Lower lobe of right lung (tissue), 2 donors: ENCODE measurements at regions not wholly inside any gene's neighbourhood (a gene's known extent, or its start where the extent isn't known, plus 50 kb on each side); places are given as distances from the start of the nearest gene placed in this dataset.
A peak's percentile ranks its signal among the peaks of the same experiment; 100 is the strongest.

Experiments
- ATAC-seq, 2 donors: fragments of 200-7000 bp; cut with Tn5 transposase; one replicate each; pipeline ENCODE4 v1.9.1; 2020 to 2022; ENCODE audit warnings: mild to moderate bottlenecking in 2 of 2, moderate library complexity in 2 of 2
- DNase-seq: peaks from one replicate; pipeline ENCODE4 v3.0.0-alpha.2; 2020
- H3K27ac ChIP-seq: fragments of 200-600 bp; one replicate; pipeline ENCODE4 v1.8.0; 2022
- H3K27me3 ChIP-seq: fragments of 200-600 bp; one replicate; pipeline ENCODE4 v1.8.0; 2022; ENCODE audit warnings: low read depth
- H3K36me3 ChIP-seq: fragments of 200-600 bp; one replicate; pipeline ENCODE4 v1.8.0; 2022; ENCODE audit warnings: mild to moderate bottlenecking
- H3K4me1 ChIP-seq: fragments of 200-600 bp; one replicate; pipeline ENCODE4 v1.8.0; 2022
- H3K4me3 ChIP-seq: fragments of 200-600 bp; one replicate; pipeline ENCODE4 v1.8.0; 2022; ENCODE audit warnings: mild to moderate bottlenecking
- H3K9me3 ChIP-seq: fragments of 200-600 bp; one replicate; pipeline ENCODE4 v1.8.0; 2022
- intact Hi-C: fragments of 100-400 bp; cut with DNase I; formaldehyde crosslinking; loops from one replicate; pipeline ENCODE4 v1.11.0; 2022
- TF ChIP-seq, protein P1 (sequence below): fragments of 200-600 bp; IDR thresholded peaks from one replicate; pipeline ENCODE4 v1.8.0; 2022; ENCODE audit warnings: antibody characterized with exemption, mild to moderate bottlenecking
- donor health status: DM: no; HTN: yes; CAD: no; lungs with severe emphysema.

GRCh38 chr5:131064669-131065371, 100.2 kb downstream of the HINT1 start:
- Histone ChIP-seq H3K27ac (no peak overlapping the region), H3K27me3 (no peaks in the 10 kb centered on the region), H3K36me3 (no peaks in the 10 kb centered on the region), H3K9me3 (peaks cover 13% of the 10 kb centered on the region), H3K4me3 (no peak overlapping the region), H3K4me1 (no peaks in the 10 kb centered on the region)
- DNase-seq (no peak), ATAC-seq (no peak)
- intact Hi-C loops = no loop called here
- TF ChIP-seq, protein P1, sequence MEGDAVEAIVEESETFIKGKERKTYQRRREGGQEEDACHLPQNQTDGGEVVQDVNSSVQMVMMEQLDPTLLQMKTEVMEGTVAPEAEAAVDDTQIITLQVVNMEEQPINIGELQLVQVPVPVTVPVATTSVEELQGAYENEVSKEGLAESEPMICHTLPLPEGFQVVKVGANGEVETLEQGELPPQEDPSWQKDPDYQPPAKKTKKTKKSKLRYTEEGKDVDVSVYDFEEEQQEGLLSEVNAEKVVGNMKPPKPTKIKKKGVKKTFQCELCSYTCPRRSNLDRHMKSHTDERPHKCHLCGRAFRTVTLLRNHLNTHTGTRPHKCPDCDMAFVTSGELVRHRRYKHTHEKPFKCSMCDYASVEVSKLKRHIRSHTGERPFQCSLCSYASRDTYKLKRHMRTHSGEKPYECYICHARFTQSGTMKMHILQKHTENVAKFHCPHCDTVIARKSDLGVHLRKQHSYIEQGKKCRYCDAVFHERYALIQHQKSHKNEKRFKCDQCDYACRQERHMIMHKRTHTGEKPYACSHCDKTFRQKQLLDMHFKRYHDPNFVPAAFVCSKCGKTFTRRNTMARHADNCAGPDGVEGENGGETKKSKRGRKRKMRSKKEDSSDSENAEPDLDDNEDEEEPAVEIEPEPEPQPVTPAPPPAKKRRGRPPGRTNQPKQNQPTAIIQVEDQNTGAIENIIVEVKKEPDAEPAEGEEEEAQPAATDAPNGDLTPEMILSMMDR = no peak

GRCh38 chr5:131042021-131042789, 122.9 kb downstream of the HINT1 start:
- ATAC-seq = no peak
- DNase-seq = no peak
- H3K4me3 ChIP-seq = no peak overlapping the region
- intact Hi-C loops = no loop called here
- H3K4me1 ChIP-seq = no peaks in the 10 kb centered on the region
- no peaks in the 10 kb centered on the region for H3K36me3 ChIP-seq
- no peaks in the 10 kb centered on the region for H3K27me3 ChIP-seq
- TF ChIP-seq, protein P1 = no peak
- peaks cover 6% of the 10 kb centered on the region for H3K9me3 ChIP-seq
- no peak overlapping the region for H3K27ac ChIP-seq

DNA sequence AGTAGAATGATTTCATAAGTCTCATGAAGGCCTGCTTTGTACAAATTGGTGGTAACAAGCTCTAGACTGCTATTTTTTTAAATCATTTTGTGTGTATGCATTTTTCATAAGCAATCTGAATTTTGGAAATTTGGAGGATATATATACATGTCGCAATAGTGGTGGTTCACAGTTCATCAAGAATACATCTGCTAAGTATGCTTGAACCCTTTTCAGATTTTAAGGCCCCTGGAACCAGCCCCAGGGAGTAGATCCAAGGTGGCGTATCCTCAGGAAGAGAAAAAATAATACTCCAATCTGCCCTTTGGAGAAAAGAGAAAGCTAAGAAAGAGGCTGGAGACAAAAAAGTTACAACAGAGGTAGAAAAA, 141.6 kb downstream of the HINT1 start:
- no peak overlapping the region for H3K27ac ChIP-seq
- no peaks in the 10 kb centered on the region for H3K4me1 ChIP-seq
- ATAC-seq (no peak), DNase-seq (no peak)
- H3K27me3 ChIP-seq = no peaks in the 10 kb centered on the region
- TF ChIP-seq, protein P1 = no peak
- no peaks in the 10 kb centered on the region for H3K36me3 ChIP-seq
- intact Hi-C loops = no loop called here
- H3K4me3 ChIP-seq = no peak overlapping the region
- no peaks in the 10 kb centered on the region for H3K9me3 ChIP-seq

DNA sequence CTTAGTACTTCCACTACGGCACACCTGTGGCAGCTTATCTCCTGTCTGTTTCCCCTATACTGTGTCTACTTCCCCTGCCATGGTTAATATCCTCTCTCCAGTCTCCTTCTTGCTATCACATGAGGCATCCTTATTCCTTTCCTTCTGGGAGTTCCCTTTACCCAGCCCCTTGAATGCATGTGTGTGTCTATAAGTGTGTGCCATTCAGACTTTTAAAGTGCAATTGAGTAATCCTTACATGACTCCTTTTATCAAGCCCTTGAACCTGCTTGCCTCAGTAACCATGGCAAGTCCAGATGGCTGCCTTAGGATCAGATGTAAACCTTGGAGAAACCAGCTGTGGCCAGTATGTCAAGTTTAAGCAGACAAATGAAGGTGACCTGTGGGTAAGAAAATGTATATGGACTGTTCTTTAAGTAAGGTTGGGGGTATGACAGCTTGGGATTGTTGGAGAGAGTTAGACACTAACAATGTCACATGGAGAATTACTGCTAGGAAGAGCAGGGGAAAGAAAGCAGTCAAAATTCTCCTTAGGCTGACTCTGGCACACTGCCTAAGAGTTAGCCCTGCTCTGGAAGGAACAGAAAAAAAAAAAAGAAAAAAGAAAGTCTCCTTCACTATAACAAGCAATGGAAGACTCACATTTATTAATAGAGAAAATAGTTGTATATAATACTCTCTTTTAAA, 142.1 kb downstream of the HINT1 start:
- no peak overlapping the region for H3K4me3 ChIP-seq
- no peaks in the 10 kb centered on the region for H3K36me3 ChIP-seq
- intact Hi-C loops = no loop called here
- H3K4me1 ChIP-seq = no peaks in the 10 kb centered on the region
- H3K27me3 ChIP-seq = no peaks in the 10 kb centered on the region
- TF ChIP-seq, protein P1 = no peak
- H3K27ac ChIP-seq = no peak overlapping the region
- no peak for DNase-seq
- H3K9me3 ChIP-seq = no peaks in the 10 kb centered on the region
- ATAC-seq = peak; percentile 49 to 67

DNA sequence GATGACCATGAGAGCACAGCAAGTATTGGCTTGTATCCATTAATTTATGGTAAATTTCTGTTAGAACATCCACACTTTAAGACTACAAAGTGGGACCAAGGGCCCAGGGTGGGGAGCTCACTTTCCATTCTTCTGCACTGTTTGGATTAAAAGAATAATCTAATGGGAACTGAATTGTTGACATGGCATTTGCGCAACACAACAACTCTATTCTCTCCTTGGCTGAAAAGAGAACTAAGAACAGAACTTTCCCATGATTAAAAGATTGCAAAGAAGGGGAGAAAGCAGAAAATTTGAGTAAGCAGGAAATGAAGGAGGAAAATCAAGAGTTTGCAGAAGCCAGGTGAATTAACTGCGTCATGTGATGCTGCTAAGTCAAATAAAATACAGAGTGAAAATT, 143.4 kb downstream of the HINT1 start:
- TF ChIP-seq, protein P1 = no peak
- no peaks in the 10 kb centered on the region for H3K4me1 ChIP-seq

More for the DNA sequence above, 143.4 kb downstream of the HINT1 start:
- H3K27ac ChIP-seq = no peak overlapping the region
- no peak overlapping the region for H3K4me3 ChIP-seq
- no peaks in the 10 kb centered on the region for H3K9me3 ChIP-seq
- no peaks in the 10 kb centered on the region for H3K27me3 ChIP-seq
- intact Hi-C loops = no loop called here
- ATAC-seq (no peak), DNase-seq (no peak)
- H3K36me3 ChIP-seq = no peaks in the 10 kb centered on the region
